HG02798 (cell line): ENCODE measurements at regions not wholly inside any gene's neighbourhood (a gene's known extent, or its start where the extent isn't known, plus 50 kb on each side); places are given as distances from the start of the nearest gene placed in this dataset.

Experiments used
- ATAC-seq: cut with Tn5 transposase; IDR thresholded peaks from one replicate; pipeline ENCODE4 v1.9.1; 2021; ENCODE audit warnings: mild to moderate bottlenecking; ENCODE audit not compliant: unreplicated experiment, poor library complexity

GRCh38 chr16:49129935-49130334 is 151.7 kb downstream of the CBLN1 start:
- no peak for ATAC-seq

- ATAC-seq, result no peak
Observed at GRCh38 chr16:49128740-49129139, 152.9 kb downstream of the CBLN1 start.

GRCh38 chr16:49127103-49127502 is 154.5 kb downstream of the CBLN1 start:
- ATAC-seq, result no peak

GRCh38 chr16:49121636-49122035 is 160.0 kb downstream of the CBLN1 start:
- no peak for ATAC-seq

GRCh38 chr16:49120631-49121030 is 161.0 kb downstream of the CBLN1 start:
- ATAC-seq, result no peak

- no peak for ATAC-seq
Observed at GRCh38 chr16:49116873-49117272, 164.8 kb downstream of the CBLN1 start.

GRCh38 chr16:49115956-49116355 is 165.7 kb downstream of the CBLN1 start:
- ATAC-seq, result no peak

GRCh38 chr16:49112754-49113153 is 168.9 kb downstream of the CBLN1 start:
- ATAC-seq, result no peak

GRCh38 chr16:49111351-49111750 is 170.3 kb downstream of the CBLN1 start:
- no peak for ATAC-seq

GRCh38 chr16:49108611-49109010 is 173.0 kb downstream of the CBLN1 start:
- no peak for ATAC-seq

- no peak for ATAC-seq
Observed at GRCh38 chr16:49103298-49103697, 178.3 kb downstream of the CBLN1 start.

- no peak for ATAC-seq
Observed at GRCh38 chr16:49101997-49102396, 179.6 kb downstream of the CBLN1 start.

GRCh38 chr16:49100366-49100765 is 181.3 kb downstream of the CBLN1 start:
- no peak for ATAC-seq

- ATAC-seq, result no peak
Observed at GRCh38 chr16:49097964-49098363, 183.7 kb downstream of the CBLN1 start.

- no peak for ATAC-seq
Observed at GRCh38 chr16:49096176-49096945, 185.3 kb downstream of the CBLN1 start.

GRCh38 chr16:49095539-49095938 is 186.1 kb downstream of the CBLN1 start:
- ATAC-seq, result no peak

GRCh38 chr16:49094471-49094870 is 187.2 kb downstream of the CBLN1 start:
- no peak for ATAC-seq

GRCh38 chr16:49093939-49094338 is 187.7 kb downstream of the CBLN1 start:
- no peak for ATAC-seq

- no peak for ATAC-seq
Observed at GRCh38 chr16:49092704-49093103, 188.9 kb downstream of the CBLN1 start.

- no peak for ATAC-seq
Observed at GRCh38 chr16:49089533-49089932, 192.1 kb downstream of the CBLN1 start.

GRCh38 chr16:49089039-49089438 is 192.6 kb downstream of the CBLN1 start:
- no peak for ATAC-seq

- ATAC-seq, result no peak
Observed at GRCh38 chr16:49085686-49086085, 196.0 kb downstream of the CBLN1 start.
